HEK293 (cell line): ENCODE measurements at regions not wholly inside any gene's neighbourhood (a gene's known extent, or its start where the extent isn't known, plus 50 kb on each side); places are given as distances from the start of the nearest gene placed in this dataset.

Experiments
- CTCF ChIA-PET: fragments of 350-600 bp; formaldehyde crosslinking; extraction: SDS; loops from one replicate; lab custom pipeline; 2021; ENCODE audit warnings: antibody characterized with exemption; lab: Yijun Ruan, JAX
- POLR2A ChIA-PET: fragments of 300-600 bp; formaldehyde crosslinking; extraction: SDS; loops from one replicate; lab custom pipeline; 2020; ENCODE audit warnings: antibody characterized with exemption, inconsistent platforms; lab: Yijun Ruan, JAX
- H3K27ac ChIP-seq: fragments of 200-500 bp; sonication (Bioruptor generic); 2 replicates; pipeline ENCODE4 v1.5.1; 2014; ENCODE audit warnings: low read depth, low read length, control low read depth, inconsistent platforms; ENCODE audit errors: extremely low read depth
- H3K36me3 ChIP-seq, 2 experiments: fragments of 200-500 bp in 1 of 2; sonication (Bioruptor generic) in 1 of 2; 1 replicate in 1 of 2; 2 replicates in 1 of 2; pipeline ENCODE4 v1.5.1; 2014 to 2017; ENCODE audit warnings: inconsistent platforms in 2 of 2, low read length in 2 of 2; ENCODE audit not compliant: control insufficient read depth in 2 of 2, insufficient read depth in 1 of 2
- H3K4me1 ChIP-seq: fragments of 200-500 bp; sonication (Bioruptor generic); 2 replicates; pipeline ENCODE4 v1.5.1; 2014; ENCODE audit warnings: mild to moderate bottlenecking, low read length, inconsistent platforms; ENCODE audit not compliant: control insufficient read depth, insufficient read depth
- H3K4me3 ChIP-seq: 2 replicates; pipeline ENCODE4 v1.5.1; 2011; ENCODE audit warnings: low read depth, mild to moderate bottlenecking, control low read depth, low read length, moderate library complexity
- H3K9me3 ChIP-seq: fragments of 200-500 bp; sonication (Bioruptor generic); 2 replicates; pipeline ENCODE4 v1.5.1; 2014; ENCODE audit warnings: low read depth, low read length, inconsistent platforms; ENCODE audit not compliant: control insufficient read depth, insufficient read depth
- BCL11A ChIP-seq: fragments of 450-650 bp; formaldehyde crosslinking; IDR thresholded peaks from 2 replicates; pipeline ENCODE4 v1.5.1; 2016; ENCODE audit warnings: low read depth, missing biosample characterization, missing genetic modification characterization
- SETDB1 ChIP-seq: IDR thresholded peaks from one replicate; pipeline ENCODE4 v1.6.1; 2017; ENCODE audit warnings: mild to moderate bottlenecking, low read length, moderate library complexity, mixed read lengths; ENCODE audit not compliant: insufficient read length
- SP3 ChIP-seq: fragments of 450-650 bp; formaldehyde crosslinking; IDR thresholded peaks from 2 replicates; pipeline ENCODE4 v1.5.1; 2016; ENCODE audit warnings: missing biosample characterization, missing genetic modification characterization
- ZBTB1 ChIP-seq: fragments of 450-650 bp; formaldehyde crosslinking; IDR thresholded peaks from 2 replicates; pipeline ENCODE4 v1.5.1; 2016; ENCODE audit warnings: missing biosample characterization, missing genetic modification characterization
- ZBTB8A ChIP-seq: fragments of 450-650 bp; formaldehyde crosslinking; IDR thresholded peaks from 2 replicates; pipeline ENCODE4 v1.5.1; 2016; ENCODE audit warnings: missing biosample characterization, missing genetic modification characterization
- ZFP69B ChIP-seq: fragments of 450-650 bp; formaldehyde crosslinking; IDR thresholded peaks from 2 replicates; pipeline ENCODE4 v1.5.1; 2016; ENCODE audit warnings: missing biosample characterization, missing genetic modification characterization
- ZNF121 ChIP-seq: fragments of 450-650 bp; formaldehyde crosslinking; IDR thresholded peaks from 2 replicates; pipeline ENCODE4 v1.5.1; 2016; ENCODE audit warnings: missing biosample characterization, missing genetic modification characterization
- ZNF155 ChIP-seq: fragments of 450-650 bp; formaldehyde crosslinking; IDR thresholded peaks from 2 replicates; pipeline ENCODE4 v1.5.1; 2016; ENCODE audit warnings: missing biosample characterization, missing genetic modification characterization
- ZNF184 ChIP-seq: fragments of 450-650 bp; IDR thresholded peaks from 2 replicates; pipeline ENCODE4 v1.5.1; 2018; ENCODE audit warnings: missing biosample characterization, mild to moderate bottlenecking, missing genetic modification characterization
- ZNF223 ChIP-seq: fragments of 450-650 bp; formaldehyde crosslinking; IDR thresholded peaks from 2 replicates; pipeline ENCODE4 v1.5.1; 2016; ENCODE audit warnings: missing biosample characterization, missing genetic modification characterization
- ZNF341 ChIP-seq: fragments of 450-650 bp; formaldehyde crosslinking; IDR thresholded peaks from 2 replicates; pipeline ENCODE4; 2016; ENCODE audit warnings: low read depth, missing biosample characterization, missing genetic modification characterization
- ZNF510 ChIP-seq: fragments of 450-650 bp; formaldehyde crosslinking; IDR thresholded peaks from 2 replicates; pipeline ENCODE4 v1.5.1; 2018; ENCODE audit warnings: mild to moderate bottlenecking, missing genetic modification characterization, missing biosample characterization; ENCODE audit not compliant: insufficient replicate concordance
- ZNF530 ChIP-seq: fragments of 450-650 bp; formaldehyde crosslinking; IDR thresholded peaks from 2 replicates; pipeline ENCODE4 v1.5.1; 2016; ENCODE audit warnings: low read depth, missing biosample characterization, missing genetic modification characterization
- ZNF555 ChIP-seq: fragments of 450-650 bp; formaldehyde crosslinking; conservative IDR thresholded peaks from 2 replicates; pipeline ENCODE4 v1.5.1; 2017; ENCODE audit warnings: missing biosample characterization, mild to moderate bottlenecking, missing genetic modification characterization, inconsistent platforms
- ZNF561 ChIP-seq: fragments of 450-650 bp; IDR thresholded peaks from 2 replicates; pipeline ENCODE4 v1.5.1; 2018; ENCODE audit warnings: missing biosample characterization, missing genetic modification characterization, borderline replicate concordance
- ZNF768 ChIP-seq: fragments of 450-650 bp; formaldehyde crosslinking; IDR thresholded peaks from 2 replicates; pipeline ENCODE4 v1.5.1; 2018; ENCODE audit warnings: missing biosample characterization, mild to moderate bottlenecking, missing genetic modification characterization
- ZNF777 ChIP-seq: fragments of 450-650 bp; formaldehyde crosslinking; IDR thresholded peaks from 2 replicates; pipeline ENCODE4 v1.5.1; 2017; ENCODE audit warnings: missing biosample characterization, missing genetic modification characterization, borderline replicate concordance
- ZSCAN23 ChIP-seq: fragments of 450-650 bp; formaldehyde crosslinking; IDR thresholded peaks from 2 replicates; pipeline ENCODE4 v1.5.1; 2016; ENCODE audit warnings: missing biosample characterization, missing genetic modification characterization
- TF ChIP-seq, protein P1 (sequence below): fragments of 450-650 bp; formaldehyde crosslinking; IDR thresholded peaks from 2 replicates; pipeline ENCODE4 v1.5.1; 2016; ENCODE audit warnings: missing biosample characterization, missing genetic modification characterization
- TF ChIP-seq, protein P2 (sequence below): fragments of 450-650 bp; formaldehyde crosslinking; IDR thresholded peaks from 2 replicates; pipeline ENCODE4; 2016; ENCODE audit warnings: missing biosample characterization, missing genetic modification characterization
- TF ChIP-seq, protein P3 (sequence below): fragments of 450-650 bp; formaldehyde crosslinking; IDR thresholded peaks from 2 replicates; pipeline ENCODE4 v1.5.1; 2017; ENCODE audit warnings: missing biosample characterization, missing genetic modification characterization
- TF ChIP-seq, protein P4 (sequence below): fragments of 450-650 bp; formaldehyde crosslinking; IDR thresholded peaks from 2 replicates; pipeline ENCODE4 v1.5.1; 2016; ENCODE audit warnings: missing biosample characterization, missing genetic modification characterization
- TF ChIP-seq, protein P5 (sequence below): fragments of 450-650 bp; formaldehyde crosslinking; IDR thresholded peaks from 2 replicates; pipeline ENCODE4 v1.5.1; 2016; ENCODE audit warnings: missing biosample characterization, missing genetic modification characterization

DNA sequence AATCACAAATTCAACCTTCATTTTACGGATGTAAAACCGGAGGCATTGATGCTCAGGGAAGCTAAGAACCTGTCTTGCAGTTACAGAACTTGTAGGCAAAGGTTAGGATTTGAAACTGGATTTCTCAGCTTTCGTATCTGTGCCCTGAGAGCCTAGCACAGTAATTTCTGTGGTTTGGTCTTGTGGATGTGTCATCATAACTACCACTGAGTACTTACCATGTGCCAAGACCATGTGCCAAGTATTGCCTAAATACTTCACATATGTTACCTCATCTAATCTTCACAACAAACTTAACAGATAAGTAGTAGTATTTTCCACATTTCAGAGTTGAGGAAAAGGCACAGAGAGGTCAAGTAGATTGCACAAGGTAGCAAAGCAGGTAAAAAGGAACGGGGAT is 140.7 kb downstream of the NXPE2 start (continued):
- TF ChIP-seq ZBTB1 (tag by site-specific recombination) = no peak
- TF ChIP-seq, protein P1, sequence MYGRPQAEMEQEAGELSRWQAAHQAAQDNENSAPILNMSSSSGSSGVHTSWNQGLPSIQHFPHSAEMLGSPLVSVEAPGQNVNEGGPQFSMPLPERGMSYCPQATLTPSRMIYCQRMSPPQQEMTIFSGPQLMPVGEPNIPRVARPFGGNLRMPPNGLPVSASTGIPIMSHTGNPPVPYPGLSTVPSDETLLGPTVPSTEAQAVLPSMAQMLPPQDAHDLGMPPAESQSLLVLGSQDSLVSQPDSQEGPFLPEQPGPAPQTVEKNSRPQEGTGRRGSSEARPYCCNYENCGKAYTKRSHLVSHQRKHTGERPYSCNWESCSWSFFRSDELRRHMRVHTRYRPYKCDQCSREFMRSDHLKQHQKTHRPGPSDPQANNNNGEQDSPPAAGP = no peak
- no peak for TF ChIP-seq ZFP69B (tag by site-specific recombination)
- TF ChIP-seq ZNF155 = no peak
- no peak for TF ChIP-seq ZNF561
- no peak for TF ChIP-seq SP3 (tag by site-specific recombination)
- TF ChIP-seq, protein P2, sequence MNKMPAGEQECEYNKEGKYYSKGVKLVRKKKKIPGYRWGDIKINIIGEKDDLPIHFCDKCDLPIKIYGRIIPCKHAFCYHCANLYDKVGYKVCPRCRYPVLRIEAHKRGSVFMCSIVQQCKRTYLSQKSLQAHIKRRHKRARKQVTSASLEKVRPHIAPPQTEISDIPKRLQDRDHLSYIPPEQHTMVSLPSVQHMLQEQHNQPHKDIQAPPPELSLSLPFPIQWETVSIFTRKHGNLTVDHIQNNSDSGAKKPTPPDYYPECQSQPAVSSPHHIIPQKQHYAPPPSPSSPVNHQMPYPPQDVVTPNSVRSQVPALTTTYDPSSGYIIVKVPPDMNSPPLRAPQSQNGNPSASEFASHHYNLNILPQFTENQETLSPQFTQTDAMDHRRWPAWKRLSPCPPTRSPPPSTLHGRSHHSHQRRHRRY (tag by site-specific recombination) = no peak
- no peak for TF ChIP-seq ZNF223
- no peak for TF ChIP-seq ZNF555 (tag by site-specific recombination)
- TF ChIP-seq BCL11A (tag by site-specific recombination) = no peak
- TF ChIP-seq ZNF510 (tag by site-specific recombination) = no peak
- no peak for TF ChIP-seq ZNF341 (tag by site-specific recombination)
- TF ChIP-seq, all 188 proteins: peak for 0

DNA sequence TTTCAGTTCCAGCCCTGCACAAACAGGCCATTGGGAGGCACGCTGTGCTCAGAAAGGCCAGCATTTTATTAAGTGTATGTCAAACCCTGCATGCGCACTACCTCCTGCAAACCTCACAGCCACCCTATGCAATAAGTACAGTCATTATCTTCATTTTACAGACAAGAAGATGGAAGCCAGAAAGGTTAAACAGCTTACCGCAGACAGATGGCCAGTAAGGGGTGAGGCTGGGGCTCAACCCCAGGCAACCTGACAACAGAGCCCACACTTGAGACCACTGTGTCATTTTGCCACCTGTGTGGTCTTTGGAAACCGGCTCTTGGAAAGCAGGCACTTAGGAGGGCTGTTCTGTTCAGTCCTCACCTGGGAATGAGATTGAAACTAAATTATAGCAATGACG is 142.3 kb downstream of the NXPE2 start:
- Histone ChIP-seq H3K27ac (no peak overlapping the region), H3K4me3 (no peak overlapping the region), H3K36me3 (no peaks in the 10 kb centered on the region), H3K9me3 (no peaks in the 10 kb centered on the region), H3K4me1 (no peaks in the 10 kb centered on the region)
- TF ChIP-seq, protein P3, sequence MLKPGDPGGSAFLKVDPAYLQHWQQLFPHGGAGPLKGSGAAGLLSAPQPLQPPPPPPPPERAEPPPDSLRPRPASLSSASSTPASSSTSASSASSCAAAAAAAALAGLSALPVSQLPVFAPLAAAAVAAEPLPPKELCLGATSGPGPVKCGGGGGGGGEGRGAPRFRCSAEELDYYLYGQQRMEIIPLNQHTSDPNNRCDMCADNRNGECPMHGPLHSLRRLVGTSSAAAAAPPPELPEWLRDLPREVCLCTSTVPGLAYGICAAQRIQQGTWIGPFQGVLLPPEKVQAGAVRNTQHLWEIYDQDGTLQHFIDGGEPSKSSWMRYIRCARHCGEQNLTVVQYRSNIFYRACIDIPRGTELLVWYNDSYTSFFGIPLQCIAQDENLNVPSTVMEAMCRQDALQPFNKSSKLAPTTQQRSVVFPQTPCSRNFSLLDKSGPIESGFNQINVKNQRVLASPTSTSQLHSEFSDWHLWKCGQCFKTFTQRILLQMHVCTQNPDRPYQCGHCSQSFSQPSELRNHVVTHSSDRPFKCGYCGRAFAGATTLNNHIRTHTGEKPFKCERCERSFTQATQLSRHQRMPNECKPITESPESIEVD (tag by site-specific recombination) = no peak
- TF ChIP-seq ZBTB8A (tag by site-specific recombination) = no peak
- TF ChIP-seq, protein P4, sequence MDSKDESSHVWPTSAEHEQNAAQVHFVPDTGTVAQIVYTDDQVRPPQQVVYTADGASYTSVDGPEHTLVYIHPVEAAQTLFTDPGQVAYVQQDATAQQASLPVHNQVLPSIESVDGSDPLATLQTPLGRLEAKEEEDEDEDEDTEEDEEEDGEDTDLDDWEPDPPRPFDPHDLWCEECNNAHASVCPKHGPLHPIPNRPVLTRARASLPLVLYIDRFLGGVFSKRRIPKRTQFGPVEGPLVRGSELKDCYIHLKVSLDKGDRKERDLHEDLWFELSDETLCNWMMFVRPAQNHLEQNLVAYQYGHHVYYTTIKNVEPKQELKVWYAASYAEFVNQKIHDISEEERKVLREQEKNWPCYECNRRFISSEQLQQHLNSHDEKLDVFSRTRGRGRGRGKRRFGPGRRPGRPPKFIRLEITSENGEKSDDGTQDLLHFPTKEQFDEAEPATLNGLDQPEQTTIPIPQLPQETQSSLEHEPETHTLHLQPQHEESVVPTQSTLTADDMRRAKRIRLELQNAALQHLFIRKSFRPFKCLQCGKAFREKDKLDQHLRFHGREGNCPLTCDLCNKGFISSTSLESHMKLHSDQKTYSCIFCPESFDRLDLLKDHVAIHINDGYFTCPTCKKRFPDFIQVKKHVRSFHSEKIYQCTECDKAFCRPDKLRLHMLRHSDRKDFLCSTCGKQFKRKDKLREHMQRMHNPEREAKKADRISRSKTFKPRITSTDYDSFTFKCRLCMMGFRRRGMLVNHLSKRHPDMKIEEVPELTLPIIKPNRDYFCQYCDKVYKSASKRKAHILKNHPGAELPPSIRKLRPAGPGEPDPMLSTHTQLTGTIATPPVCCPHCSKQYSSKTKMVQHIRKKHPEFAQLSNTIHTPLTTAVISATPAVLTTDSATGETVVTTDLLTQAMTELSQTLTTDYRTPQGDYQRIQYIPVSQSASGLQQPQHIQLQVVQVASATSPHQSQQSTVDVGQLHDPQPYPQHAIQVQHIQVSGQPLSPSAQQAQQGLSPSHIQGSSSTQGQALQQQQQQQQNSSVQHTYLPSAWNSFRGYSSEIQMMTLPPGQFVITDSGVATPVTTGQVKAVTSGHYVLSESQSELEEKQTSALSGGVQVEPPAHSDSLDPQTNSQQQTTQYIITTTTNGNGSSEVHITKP (tag by site-specific recombination) = no peak
- ChIA-PET POLR2A (no interaction called here), CTCF (no interaction called here)

DNA sequence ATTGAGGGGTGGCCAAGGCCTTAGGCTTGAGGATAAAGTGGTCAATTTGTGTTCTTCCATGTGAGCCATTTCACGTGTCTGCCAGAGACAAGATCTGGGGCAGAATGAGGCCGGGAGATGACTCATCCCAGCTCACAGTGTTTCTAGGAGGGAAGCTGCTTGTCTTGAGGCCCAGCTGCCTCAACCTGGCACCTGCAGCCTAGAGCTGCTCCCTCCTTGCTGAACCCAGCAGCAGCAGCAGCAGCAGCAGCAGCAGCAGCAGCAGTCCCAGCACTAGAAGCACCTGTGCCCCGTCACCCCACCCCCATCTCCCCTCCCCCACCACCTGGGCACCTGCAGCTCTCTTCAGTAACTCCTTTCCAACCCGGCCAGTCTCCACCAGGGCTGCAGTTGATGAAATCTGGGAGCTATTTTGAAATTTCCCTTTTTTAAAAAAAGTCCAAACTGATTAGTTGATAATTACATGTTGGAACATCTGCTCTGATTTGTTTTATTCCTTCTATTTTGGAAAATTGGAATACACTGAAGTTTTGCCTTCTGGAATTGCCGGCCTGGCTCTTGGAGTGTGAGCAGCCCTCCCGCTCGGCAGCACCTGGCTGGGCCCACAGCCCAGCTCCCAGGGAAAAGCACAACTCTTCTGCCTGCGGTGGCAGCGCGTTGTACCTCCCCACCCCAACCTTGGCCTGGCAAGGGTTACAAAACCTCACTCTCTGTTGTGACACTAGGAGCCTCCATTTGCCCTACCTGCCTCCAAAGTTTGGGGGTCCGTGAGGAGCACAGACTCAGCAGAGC is 143.5 kb downstream of the NXPE2 start:
- ChIA-PET POLR2A (no interaction called here), CTCF (no interaction called here)
- Histone ChIP-seq H3K27ac (no peak overlapping the region), H3K36me3 (no peaks in the 10 kb centered on the region), H3K9me3 (no peaks in the 10 kb centered on the region), H3K4me1 (no peaks in the 10 kb centered on the region), H3K4me3 (no peak overlapping the region)
- no peak for TF ChIP-seq ZNF184 (tag by site-specific recombination)
- no peak for TF ChIP-seq ZNF768 (tag by site-specific recombination)
- TF ChIP-seq, protein P5, sequence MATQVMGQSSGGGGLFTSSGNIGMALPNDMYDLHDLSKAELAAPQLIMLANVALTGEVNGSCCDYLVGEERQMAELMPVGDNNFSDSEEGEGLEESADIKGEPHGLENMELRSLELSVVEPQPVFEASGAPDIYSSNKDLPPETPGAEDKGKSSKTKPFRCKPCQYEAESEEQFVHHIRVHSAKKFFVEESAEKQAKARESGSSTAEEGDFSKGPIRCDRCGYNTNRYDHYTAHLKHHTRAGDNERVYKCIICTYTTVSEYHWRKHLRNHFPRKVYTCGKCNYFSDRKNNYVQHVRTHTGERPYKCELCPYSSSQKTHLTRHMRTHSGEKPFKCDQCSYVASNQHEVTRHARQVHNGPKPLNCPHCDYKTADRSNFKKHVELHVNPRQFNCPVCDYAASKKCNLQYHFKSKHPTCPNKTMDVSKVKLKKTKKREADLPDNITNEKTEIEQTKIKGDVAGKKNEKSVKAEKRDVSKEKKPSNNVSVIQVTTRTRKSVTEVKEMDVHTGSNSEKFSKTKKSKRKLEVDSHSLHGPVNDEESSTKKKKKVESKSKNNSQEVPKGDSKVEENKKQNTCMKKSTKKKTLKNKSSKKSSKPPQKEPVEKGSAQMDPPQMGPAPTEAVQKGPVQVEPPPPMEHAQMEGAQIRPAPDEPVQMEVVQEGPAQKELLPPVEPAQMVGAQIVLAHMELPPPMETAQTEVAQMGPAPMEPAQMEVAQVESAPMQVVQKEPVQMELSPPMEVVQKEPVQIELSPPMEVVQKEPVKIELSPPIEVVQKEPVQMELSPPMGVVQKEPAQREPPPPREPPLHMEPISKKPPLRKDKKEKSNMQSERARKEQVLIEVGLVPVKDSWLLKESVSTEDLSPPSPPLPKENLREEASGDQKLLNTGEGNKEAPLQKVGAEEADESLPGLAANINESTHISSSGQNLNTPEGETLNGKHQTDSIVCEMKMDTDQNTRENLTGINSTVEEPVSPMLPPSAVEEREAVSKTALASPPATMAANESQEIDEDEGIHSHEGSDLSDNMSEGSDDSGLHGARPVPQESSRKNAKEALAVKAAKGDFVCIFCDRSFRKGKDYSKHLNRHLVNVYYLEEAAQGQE (tag by site-specific recombination) = no peak
- TF ChIP-seq ZNF121 (tag by site-specific recombination) = no peak
- no peak for TF ChIP-seq ZSCAN23
- no peak for TF ChIP-seq ZNF777
- TF ChIP-seq ZNF530 (tag by site-specific recombination) = no peak
- TF ChIP-seq SETDB1 = no peak
